A673 (cell line): ENCODE measurements at regions not wholly inside any gene's neighbourhood (a gene's known extent, or its start where the extent isn't known, plus 50 kb on each side); places are given as distances from the start of the nearest gene placed in this dataset.

ENCODE experiments used
- BruUV-seq: library from RNA; stranded (reverse); fragments of 400-500 nt; replicated peaks from 2 replicates; lab custom pipeline; 2021; lab: Mats Ljungman, UMichigan
- CTCF ChIA-PET: fragments of 300-600 bp; sonication (Branson Sonifier 250); formaldehyde crosslinking; loops from one replicate; lab custom pipeline; 2022; ENCODE audit warnings: antibody characterized with exemption; lab: Charles Lee
- POLR2A ChIA-PET: fragments of 300-600 bp; sonication (Branson Sonifier 250); formaldehyde crosslinking; loops from one replicate; lab custom pipeline; 2022; ENCODE audit warnings: antibody characterized with exemption; ENCODE audit not compliant: low non-redundant PET; lab: Charles Lee
- DNase-seq: peaks from one replicate; pipeline ENCODE4 v3.0.0-alpha.2; 2015; ENCODE audit warnings: low spot score
- H3K27ac ChIP-seq: fragments of 200-600 bp; sonication (generic); 2 replicates; pipeline ENCODE4 v1.5.1; 2016; ENCODE audit warnings: mixed run types, low read depth, mild to moderate bottlenecking, mixed read lengths, antibody characterized with exemption, low read length; ENCODE audit not compliant: poor library complexity, severe bottlenecking
- H3K27me3 ChIP-seq: fragments of 200-600 bp; sonication (generic); replicated peaks from 2 replicates; pipeline ENCODE4 v1.6.1; 2017; ENCODE audit warnings: mixed run types, low read depth, mild to moderate bottlenecking, mixed read lengths, antibody characterized with exemption, low read length; ENCODE audit not compliant: insufficient read depth, poor library complexity
- H3K36me3 ChIP-seq: fragments of 200-600 bp; sonication (generic); 2 replicates; pipeline ENCODE4 v1.6.1; 2016; ENCODE audit warnings: mixed run types, mild to moderate bottlenecking, mixed read lengths, antibody characterized with exemption, low read length; ENCODE audit not compliant: insufficient read depth, poor library complexity, severe bottlenecking
- H3K4me1 ChIP-seq: fragments of 200-600 bp; sonication (generic); 2 replicates; pipeline ENCODE4 v1.6.1; 2017; ENCODE audit warnings: mixed run types, mild to moderate bottlenecking, mixed read lengths, antibody characterized with exemption, low read length; ENCODE audit not compliant: insufficient read depth, poor library complexity, severe bottlenecking
- H3K4me3 ChIP-seq: fragments of 200-600 bp; sonication (generic); 2 replicates; pipeline ENCODE4 v1.5.1; 2016; ENCODE audit warnings: low read depth, mixed run types, mild to moderate bottlenecking, mixed read lengths, low read length; ENCODE audit not compliant: poor library complexity, severe bottlenecking
- H3K9me3 ChIP-seq: fragments of 200-600 bp; sonication (generic); 2 replicates; pipeline ENCODE4 v1.6.1; 2016; ENCODE audit warnings: mixed run types, low read depth, mild to moderate bottlenecking, mixed read lengths, antibody characterized with exemption, low read length; ENCODE audit not compliant: poor library complexity, severe bottlenecking
- CTCF ChIP-seq: fragments of 300-800, 200-600 bp; sonication (generic); conservative IDR thresholded peaks from 2 replicates; pipeline ENCODE4 v1.5.1; 2017; ENCODE audit warnings: low read depth, mild to moderate bottlenecking, antibody characterized with exemption, low read length, moderate library complexity, mixed read lengths
- EZH2 ChIP-seq: fragments of 200-600 bp; sonication (generic); IDR thresholded peaks from 2 replicates; pipeline ENCODE4 v1.6.1; 2017; ENCODE audit warnings: borderline replicate concordance, low read depth, mild to moderate bottlenecking, mixed read lengths, antibody characterized with exemption, low read length; ENCODE audit not compliant: poor library complexity, severe bottlenecking
- intact Hi-C: fragments of 100-400 bp; cut with micrococcal nuclease; formaldehyde crosslinking; loops from one replicate; pipeline ENCODE4 v1.10.0; 2022; ENCODE audit not compliant: unreplicated experiment

DNA sequence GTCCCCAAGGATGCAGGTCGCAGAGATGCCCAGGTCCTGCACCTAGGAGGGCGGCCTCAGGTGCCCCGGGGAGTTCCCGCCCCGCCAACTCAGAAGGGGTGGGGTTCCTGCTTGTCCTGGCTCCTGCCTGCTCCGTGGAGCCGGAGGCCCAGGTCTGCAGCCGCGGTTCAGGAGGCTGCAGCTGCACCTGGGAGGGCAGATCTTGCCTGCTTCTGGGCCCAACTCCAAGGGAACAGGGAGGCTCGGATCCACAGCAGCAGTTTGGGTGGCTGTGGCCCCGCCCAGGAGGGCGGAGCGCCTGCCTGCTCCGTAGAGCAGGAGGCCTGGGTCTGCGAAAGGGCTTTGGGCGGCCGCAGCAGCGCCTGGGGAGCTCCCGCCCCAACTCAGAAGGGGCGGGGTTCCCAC lies 108.2 kb upstream of the EGR2 start:
- ChIA-PET CTCF (no interaction called here), POLR2A (no interaction called here)
- Histone ChIP-seq H3K4me3 (no peak overlapping the region), H3K27ac (no peak overlapping the region), H3K27me3 (no peaks in the 10 kb centered on the region), H3K36me3 (no peaks in the 10 kb centered on the region), H3K4me1 (no peaks in the 10 kb centered on the region), H3K9me3 (no peaks in the 10 kb centered on the region)
- no TSS peak for BruUV-seq
- DNase-seq = no peak
- intact Hi-C loops = no loop called here
- no peak for TF ChIP-seq CTCF
- no peak for TF ChIP-seq EZH2

DNA sequence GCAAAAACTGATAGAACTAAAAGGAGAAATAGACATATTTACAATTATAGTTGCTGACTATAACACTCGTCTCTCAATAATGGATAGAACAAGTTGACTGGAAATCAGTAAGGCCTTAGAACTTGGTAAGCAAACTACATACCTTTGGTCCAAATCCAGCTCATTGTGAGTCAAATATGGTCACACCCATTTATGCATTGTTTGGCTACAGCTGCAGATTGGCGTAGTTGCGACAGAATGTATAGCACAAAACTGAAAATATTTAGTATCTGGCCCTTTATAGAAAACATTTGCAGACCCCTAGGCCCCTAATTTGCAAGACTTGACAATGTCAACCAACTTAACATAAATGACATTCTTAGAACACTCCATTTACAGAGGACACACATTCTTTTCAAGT lies 103.6 kb upstream of the EGR2 start:
- H3K27me3 ChIP-seq = no peaks in the 10 kb centered on the region
- H3K4me1 ChIP-seq = no peaks in the 10 kb centered on the region
- no peak overlapping the region for H3K4me3 ChIP-seq
- H3K36me3 ChIP-seq = no peaks in the 10 kb centered on the region
- no peaks in the 10 kb centered on the region for H3K9me3 ChIP-seq
- intact Hi-C loops = no loop called here
- H3K27ac ChIP-seq = no peak overlapping the region
- CTCF ChIA-PET = no interaction called here
- TF ChIP-seq EZH2 = no peak
- no peak for TF ChIP-seq CTCF
- no peak for DNase-seq
- no TSS peak for BruUV-seq
- POLR2A ChIA-PET = no interaction called here

GRCh38 chr10:62917475-62918238 lies 101.5 kb upstream of the EGR2 start:
- intact Hi-C loops = no loop called here
- no peaks in the 10 kb centered on the region for H3K4me1 ChIP-seq
- ChIA-PET POLR2A (no interaction called here), CTCF (no interaction called here)
- no peaks in the 10 kb centered on the region for H3K36me3 ChIP-seq
- no peak overlapping the region for H3K27ac ChIP-seq
- no peak overlapping the region for H3K4me3 ChIP-seq
- H3K27me3 ChIP-seq = no peaks in the 10 kb centered on the region
- no TSS peak for BruUV-seq
- H3K9me3 ChIP-seq = no peaks in the 10 kb centered on the region
- no peak for DNase-seq
- no peak for TF ChIP-seq EZH2
- TF ChIP-seq CTCF = no peak
